ENCODE measurements at regions not wholly inside any gene's neighbourhood (a gene's known extent, or its start where the extent isn't known, plus 50 kb on each side); places are given as distances from the start of the nearest gene placed in this dataset.
A peak's percentile ranks its signal among the peaks of the same experiment; 100 is the strongest.

DNA sequence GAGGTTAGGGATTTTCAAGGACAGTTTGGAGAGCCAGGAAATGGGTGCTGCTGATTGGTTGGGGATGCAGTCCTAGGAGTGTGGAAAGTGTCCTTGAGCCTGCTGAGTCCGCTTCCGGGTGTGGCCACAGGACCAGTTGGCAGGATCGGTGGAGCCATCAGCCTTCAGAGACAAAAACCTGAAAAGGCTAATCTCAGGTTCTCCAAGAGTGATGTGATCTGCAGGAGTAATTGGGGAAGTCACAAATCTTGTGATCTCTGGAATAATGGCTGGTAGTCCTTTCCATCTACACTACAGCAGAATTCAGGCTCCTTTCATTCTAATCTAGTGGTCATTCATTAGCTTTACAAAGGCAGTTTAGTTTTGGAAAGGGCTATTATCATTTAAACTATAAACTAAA, 55.9 kb upstream of the BMP2K start:
- Mint-ChIP-seq H3K9me3 (no peaks in the 10 kb centered on the region), H3K27me3 (no peaks in the 10 kb centered on the region), H3K4me1 (ENCODE audit: low read depth) (peaks cover 24% of the 10 kb centered on the region), H3K27ac (no peak overlapping the region), H3K4me3 (no peak overlapping the region), H3K36me3 (ENCODE audit: low read depth) (no peaks in the 10 kb centered on the region)
- Histone ChIP-seq H3K4me3 (ENCODE audit: low read length) (no peak overlapping the region), H3K4me1 (ENCODE audit: insufficient read depth, low read length) (peaks cover 8% of the 10 kb centered on the region), H3K36me3 (ENCODE audit: insufficient read depth, low read length) (no peaks in the 10 kb centered on the region), H3K27ac (ENCODE audit: low read depth in 1 of 2, low read length in 2 of 2) (no peak overlapping the region), H3K27me3 (ENCODE audit: control insufficient read depth in 1 of 2, insufficient read depth in 2 of 2, low read length in 2 of 2) (no peaks in the 10 kb centered on the region), H3K9me3 (ENCODE audit: control insufficient read depth in 1 of 2, insufficient read depth in 1 of 2, low read length in 2 of 2) (no peaks in the 10 kb centered on the region)
- TF ChIP-seq, protein P1, sequence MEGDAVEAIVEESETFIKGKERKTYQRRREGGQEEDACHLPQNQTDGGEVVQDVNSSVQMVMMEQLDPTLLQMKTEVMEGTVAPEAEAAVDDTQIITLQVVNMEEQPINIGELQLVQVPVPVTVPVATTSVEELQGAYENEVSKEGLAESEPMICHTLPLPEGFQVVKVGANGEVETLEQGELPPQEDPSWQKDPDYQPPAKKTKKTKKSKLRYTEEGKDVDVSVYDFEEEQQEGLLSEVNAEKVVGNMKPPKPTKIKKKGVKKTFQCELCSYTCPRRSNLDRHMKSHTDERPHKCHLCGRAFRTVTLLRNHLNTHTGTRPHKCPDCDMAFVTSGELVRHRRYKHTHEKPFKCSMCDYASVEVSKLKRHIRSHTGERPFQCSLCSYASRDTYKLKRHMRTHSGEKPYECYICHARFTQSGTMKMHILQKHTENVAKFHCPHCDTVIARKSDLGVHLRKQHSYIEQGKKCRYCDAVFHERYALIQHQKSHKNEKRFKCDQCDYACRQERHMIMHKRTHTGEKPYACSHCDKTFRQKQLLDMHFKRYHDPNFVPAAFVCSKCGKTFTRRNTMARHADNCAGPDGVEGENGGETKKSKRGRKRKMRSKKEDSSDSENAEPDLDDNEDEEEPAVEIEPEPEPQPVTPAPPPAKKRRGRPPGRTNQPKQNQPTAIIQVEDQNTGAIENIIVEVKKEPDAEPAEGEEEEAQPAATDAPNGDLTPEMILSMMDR (IDR thresholded peaks at IDR 0.05): no peak
- ChIA-PET POLR2A (no interaction called here), CTCF (no interaction called here)
- DNase-seq (no peak), ATAC-seq (ENCODE audit: poor library complexity) (no peak)
- intact Hi-C loops (cut with DNase I, micrococcal nuclease): loop anchor here in 1 of 2 experiments (10.0 kb wide), 1 partner anchor 55 kb away; the partner anchor contains the start of gene BMP2K

DNA sequence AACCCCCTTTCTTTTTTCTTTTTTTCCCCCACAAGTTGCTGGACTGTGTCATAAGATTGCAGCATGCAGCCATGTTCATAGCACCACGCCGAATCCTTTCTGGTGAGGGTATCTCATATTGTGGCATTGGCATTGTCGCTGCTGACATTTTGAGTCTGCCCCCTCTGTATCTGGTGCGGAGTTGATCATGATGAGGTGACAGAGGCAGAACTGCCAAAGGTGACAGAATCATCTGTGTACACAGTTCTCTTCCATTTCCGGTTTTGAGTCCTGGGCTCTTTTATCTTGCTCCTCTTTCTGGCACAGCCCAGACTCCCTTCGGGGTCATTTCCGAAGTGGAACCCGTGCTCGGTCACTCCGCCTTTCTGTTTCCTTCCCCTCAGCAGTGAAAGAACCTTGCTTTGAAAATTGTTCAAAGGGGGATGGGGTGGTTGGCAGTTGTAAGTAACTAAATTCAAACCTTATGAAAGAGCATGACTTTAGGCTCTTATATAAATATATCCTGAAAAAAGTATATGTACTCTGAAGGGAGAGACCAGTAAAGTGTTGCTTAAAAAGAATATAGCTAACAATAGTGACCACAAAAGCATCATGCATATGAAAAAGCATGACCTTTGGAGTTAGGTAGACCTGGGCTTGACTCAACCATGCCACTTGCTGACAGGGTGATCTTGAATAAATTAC, 55.0 kb upstream of the BMP2K start:
- Histone ChIP-seq H3K4me3 (ENCODE audit: low read length) (no peak overlapping the region), H3K27me3 (ENCODE audit: control insufficient read depth in 1 of 2, insufficient read depth in 2 of 2, low read length in 2 of 2) (no peaks in the 10 kb centered on the region), H3K36me3 (ENCODE audit: insufficient read depth, low read length) (no peaks in the 10 kb centered on the region), H3K9me3 (ENCODE audit: control insufficient read depth in 1 of 2, insufficient read depth in 1 of 2, low read length in 2 of 2) (no peaks in the 10 kb centered on the region), H3K4me1 (ENCODE audit: insufficient read depth, low read length) (peaks cover 8% of the 10 kb centered on the region), H3K27ac (ENCODE audit: low read depth in 1 of 2, low read length in 2 of 2) (no peak overlapping the region)
- Mint-ChIP-seq H3K9me3 (no peaks in the 10 kb centered on the region), H3K4me1 (ENCODE audit: low read depth) (peaks cover 24% of the 10 kb centered on the region), H3K4me3 (peak overlapping the region; percentile 56), H3K27me3 (no peaks in the 10 kb centered on the region), H3K27ac (no peak overlapping the region), H3K36me3 (ENCODE audit: low read depth) (no peaks in the 10 kb centered on the region)
- intact Hi-C loops (cut with DNase I, micrococcal nuclease): loop anchor here in 1 of 2 experiments (10.0 kb wide), 1 partner anchor 54 kb away; the partner anchor contains the start of gene BMP2K
- DNase-seq (peak in 8 of 14 experiments; percentile 0 to 37 (median 14)), ATAC-seq (ENCODE audit: poor library complexity) (peak; percentile 68)
- TF ChIP-seq, protein P1 (IDR thresholded peaks at IDR 0.05): no peak
- ChIA-PET CTCF (no interaction called here), POLR2A (no interaction called here)

DNA sequence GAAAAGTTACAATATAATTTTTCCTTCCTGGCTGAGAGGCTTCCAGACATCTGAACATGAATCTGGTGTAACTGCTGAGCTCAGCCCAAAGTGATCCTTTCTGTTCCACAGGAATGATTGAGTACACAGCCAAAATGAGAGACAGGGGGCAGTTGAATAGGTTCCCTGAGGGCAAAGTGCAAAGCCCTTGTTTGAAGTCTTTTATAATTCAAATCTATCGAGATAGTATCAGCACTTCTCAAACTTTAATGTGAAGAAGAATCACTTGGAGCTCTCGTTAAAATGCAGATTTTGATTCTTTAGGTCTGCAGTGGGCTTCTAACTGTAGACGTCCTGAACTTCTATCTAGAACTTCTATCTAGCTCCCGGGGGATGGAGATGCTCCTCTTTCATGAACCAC, 54.4 kb upstream of the BMP2K start:
- H3K27me3 Mint-ChIP-seq: no peaks in the 10 kb centered on the region
- peaks cover 8% of the 10 kb centered on the region for H3K4me1 ChIP-seq (ENCODE audit: insufficient read depth, low read length)
- H3K27me3 ChIP-seq (ENCODE audit: control insufficient read depth in 1 of 2, insufficient read depth in 2 of 2, low read length in 2 of 2): no peaks in the 10 kb centered on the region
- H3K4me1 Mint-ChIP-seq (ENCODE audit: low read depth): peaks cover 24% of the 10 kb centered on the region
- no peak overlapping the region for H3K4me3 Mint-ChIP-seq
- POLR2A ChIA-PET: no interaction called here
- no peaks in the 10 kb centered on the region for H3K9me3 ChIP-seq (ENCODE audit: control insufficient read depth in 1 of 2, insufficient read depth in 1 of 2, low read length in 2 of 2)
- no peaks in the 10 kb centered on the region for H3K36me3 ChIP-seq (ENCODE audit: insufficient read depth, low read length)
- ATAC-seq (ENCODE audit: poor library complexity) (no peak), DNase-seq (no peak)
- intact Hi-C loops (cut with DNase I, micrococcal nuclease): loop anchor here in 1 of 2 experiments (10.0 kb wide), 1 partner anchor 53 kb away; the partner anchor contains the start of gene BMP2K
- TF ChIP-seq, protein P1 (IDR thresholded peaks at IDR 0.05): no peak
- H3K27ac Mint-ChIP-seq: no peak overlapping the region
- no peaks in the 10 kb centered on the region for H3K9me3 Mint-ChIP-seq
- no peaks in the 10 kb centered on the region for H3K36me3 Mint-ChIP-seq (ENCODE audit: low read depth)
- H3K4me3 ChIP-seq (ENCODE audit: low read length): no peak overlapping the region
- no peak overlapping the region for H3K27ac ChIP-seq (ENCODE audit: low read depth in 1 of 2, low read length in 2 of 2)
- CTCF ChIA-PET: no interaction called here

Measured in CD4-positive, alpha-beta T cell (primary cell).